NCI-H2196 treated with DMSO at 0.1 percent for 48 hours (cell line): ENCODE measurements at regions not wholly inside any gene's neighbourhood (a gene's known extent, or its start where the extent isn't known, plus 50 kb on each side); places are given as distances from the start of the nearest gene placed in this dataset.

Source experiments
- DNase-seq: peaks from one replicate; lab custom pipeline; 2025; ENCODE audit not compliant: unreplicated experiment; lab: John Stamatoyannopoulos, UW

DNA sequence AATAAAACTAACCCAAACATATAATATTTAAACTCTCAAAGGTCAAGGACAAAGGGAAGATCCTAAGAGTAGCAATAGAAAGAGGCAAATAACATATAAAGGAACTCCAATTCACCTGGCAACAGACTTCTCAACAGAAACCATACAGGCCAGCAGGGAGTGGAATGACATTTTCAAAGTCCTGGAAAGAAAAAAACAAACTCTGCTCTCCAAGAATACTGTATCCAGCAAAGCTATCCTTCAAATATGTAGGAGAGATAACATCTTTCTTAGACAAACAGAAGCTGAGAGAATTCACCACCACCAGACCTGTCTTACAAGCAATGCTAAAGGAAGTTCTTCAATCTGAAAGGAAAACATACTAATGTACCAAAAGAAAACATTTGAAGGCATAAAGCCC, 51.5 kb upstream of the TMEM158 start:
- no peak for DNase-seq

- no peak for DNase-seq
These were observed 54.1 kb upstream of the TMEM158 start for GRCh38 chr3:45280232-45280631.

DNA sequence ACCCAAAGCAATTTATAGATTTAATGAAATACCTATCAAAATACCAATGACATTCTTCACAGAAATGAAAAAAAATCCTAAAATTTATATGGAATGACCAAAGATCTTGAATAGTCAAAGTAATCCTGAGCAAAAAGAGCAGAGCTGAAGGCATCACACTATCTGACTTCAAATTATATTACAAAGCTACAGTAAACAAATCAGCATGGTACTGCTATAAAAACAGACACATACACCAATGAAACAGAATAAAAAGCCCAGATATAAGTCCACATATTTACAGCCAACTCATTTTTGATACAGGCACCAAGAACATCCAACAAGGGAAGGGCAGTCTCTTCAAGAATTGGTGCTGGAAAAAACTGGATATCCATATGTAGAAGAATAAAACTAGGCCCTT, 54.9 kb upstream of the TMEM158 start:
- DNase-seq: no peak

- no peak for DNase-seq
These were observed 57.4 kb upstream of the TMEM158 start for GRCh38 chr3:45283471-45283870.

DNA sequence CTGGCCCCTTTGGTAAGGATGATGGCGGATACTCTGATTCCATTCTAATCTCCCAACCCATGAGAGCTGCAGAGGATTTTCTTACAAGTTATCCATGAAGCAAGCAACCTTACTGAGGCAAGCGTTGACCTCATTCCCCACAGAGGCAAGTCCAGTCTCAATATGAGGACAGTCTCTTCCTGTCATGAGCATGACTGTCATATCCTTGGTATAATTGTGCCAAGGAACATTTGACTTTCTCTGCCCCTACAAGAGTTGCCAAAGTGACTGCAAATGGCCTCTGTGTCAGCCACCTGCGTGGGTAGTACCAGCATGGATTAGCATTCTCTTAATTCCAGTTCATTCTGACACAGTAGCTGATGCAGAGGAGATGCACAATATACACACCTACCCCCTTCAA, 71.2 kb upstream of the TMEM158 start:
- DNase-seq: no peak

- no peak for DNase-seq
These were observed 76.4 kb upstream of the TMEM158 start for GRCh38 chr3:45302470-45302869.

DNA sequence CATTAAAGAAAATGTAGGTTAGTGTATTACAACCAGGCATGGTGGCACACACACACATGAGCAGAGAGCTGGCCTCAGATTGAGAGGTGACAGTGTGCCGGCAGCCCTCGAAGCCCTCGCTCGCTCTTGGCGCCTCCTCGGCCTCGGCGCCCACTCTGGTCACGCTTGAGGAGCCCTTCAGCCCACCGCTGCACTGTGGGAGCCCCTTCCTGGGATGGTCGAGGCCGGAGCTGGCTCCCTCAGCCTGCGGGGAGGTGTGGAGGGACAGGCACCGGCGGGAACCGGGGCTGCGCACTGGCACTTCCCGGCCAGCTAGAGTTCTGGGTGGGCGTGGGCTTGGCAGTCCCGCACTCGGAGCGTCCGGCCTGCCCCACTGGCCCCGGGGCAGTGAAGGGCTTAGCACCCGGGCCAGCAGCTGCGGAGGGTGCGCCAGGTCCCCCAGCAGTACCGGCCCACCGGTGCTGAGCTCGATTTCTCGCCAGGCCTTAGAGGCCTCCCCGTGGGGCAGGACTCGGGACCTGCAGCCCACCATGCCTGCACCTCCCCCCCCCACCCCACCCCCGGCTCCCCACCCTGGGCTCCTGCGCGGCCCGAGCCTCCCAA, 80.4 kb upstream of the TMEM158 start:
- no peak for DNase-seq

- peak; percentile 57 for DNase-seq
These were observed 78.5 kb upstream of the LARS2 start for GRCh38 chr3:45309876-45310275.

GRCh38 chr3:45311327-45311726, 77.0 kb upstream of the LARS2 start:
- DNase-seq: no peak

DNA sequence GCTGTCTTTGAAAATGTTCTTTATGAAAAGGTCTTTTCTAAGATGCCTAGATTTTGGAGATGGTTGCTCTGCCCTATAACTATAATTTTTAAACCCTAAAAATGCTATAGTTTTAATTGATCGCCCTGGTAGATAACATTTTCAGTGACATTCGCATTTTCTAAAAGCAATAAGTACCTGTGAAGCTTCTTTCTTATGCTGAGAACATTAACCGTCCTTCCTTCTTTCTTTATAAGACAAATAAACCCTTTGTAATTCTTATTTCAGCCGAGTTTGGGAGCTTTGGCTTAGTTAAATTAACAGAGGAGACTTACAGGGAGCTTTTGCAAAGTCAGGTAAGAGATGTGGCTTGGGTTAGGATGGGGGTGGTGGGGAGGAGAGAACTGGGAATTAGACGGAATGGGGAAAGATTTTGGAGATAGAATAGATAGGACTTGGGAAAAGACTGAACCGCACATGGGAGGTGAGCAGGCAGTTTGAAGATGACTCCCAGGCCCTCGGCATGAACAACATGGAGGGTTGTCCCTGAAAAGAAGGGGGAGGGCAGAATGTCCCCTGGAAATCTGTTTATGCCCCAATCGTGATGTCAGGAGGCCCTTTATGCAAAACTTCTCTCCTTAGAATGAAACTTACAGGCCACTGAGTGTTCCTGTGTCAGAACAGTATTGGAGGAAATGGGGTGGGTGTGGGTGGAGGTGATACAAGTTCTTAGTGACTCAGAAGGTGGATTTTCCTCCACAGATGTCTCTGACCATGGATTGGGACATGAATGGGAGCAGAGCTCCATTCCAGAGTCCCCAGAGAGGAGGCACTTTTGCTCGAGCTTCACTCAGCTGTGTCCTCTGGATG, 76.2 kb upstream of the LARS2 start:
- DNase-seq: no peak

GRCh38 chr3:45312836-45313493, 75.4 kb upstream of the LARS2 start:
- DNase-seq: no peak

DNA sequence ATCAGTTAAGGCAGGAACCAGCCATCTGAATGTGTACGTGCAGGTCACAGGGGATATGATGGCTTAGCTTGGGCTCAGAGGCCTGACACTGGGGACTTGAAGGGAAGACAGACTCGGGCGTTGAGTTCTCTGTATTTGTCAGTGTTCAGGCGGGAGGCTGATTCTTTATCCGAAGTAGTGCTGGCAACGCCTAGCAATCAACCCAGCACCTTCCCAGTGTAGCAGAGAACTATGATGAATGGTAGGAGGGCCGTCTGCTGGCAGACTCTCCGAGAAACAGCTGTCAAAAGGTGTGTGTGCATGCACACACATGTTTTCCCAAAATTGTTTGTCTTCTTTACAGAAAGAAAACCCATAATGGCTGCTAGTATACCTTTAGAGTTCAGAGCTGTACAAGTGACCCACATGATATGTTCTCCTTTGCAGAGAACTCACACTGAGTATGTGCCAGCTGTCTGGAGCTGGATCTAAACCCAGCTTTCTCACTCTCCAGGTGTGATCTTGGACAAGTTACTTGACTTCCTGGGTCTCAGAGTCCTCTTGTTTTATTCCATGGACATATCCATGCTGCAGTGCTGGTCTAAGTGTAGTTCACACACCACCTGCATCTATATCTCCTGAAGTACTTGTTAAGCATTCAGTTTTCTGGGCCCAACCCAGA, 74.5 kb upstream of the LARS2 start:
- DNase-seq: no peak

GRCh38 chr3:45317710-45318109, 70.7 kb upstream of the LARS2 start:
- DNase-seq: no peak

GRCh38 chr3:45318689-45319088, 69.7 kb upstream of the LARS2 start:
- no peak for DNase-seq

GRCh38 chr3:45319231-45319995, 69.0 kb upstream of the LARS2 start:
- DNase-seq: no peak

GRCh38 chr3:45319996-45320305, 68.4 kb upstream of the LARS2 start:
- DNase-seq: no peak

DNA sequence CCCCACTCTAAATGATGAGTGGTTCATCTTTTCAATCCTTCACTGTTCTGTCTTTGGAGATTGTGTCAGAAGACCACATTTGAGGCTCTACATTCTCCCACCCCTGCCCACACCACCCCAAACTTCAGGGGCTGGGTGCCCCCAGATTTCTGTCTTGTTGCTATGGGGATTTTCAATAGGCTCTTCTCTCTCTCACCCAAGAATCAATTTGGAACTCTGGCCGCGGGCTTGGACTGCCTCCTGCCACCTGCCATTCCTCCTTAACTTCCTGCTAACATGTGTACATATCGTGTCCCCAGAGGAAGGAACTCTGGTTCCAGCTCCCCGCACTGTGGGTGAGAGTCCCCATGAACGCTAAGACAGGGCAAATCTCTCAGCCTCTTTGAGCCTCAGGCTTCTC, 67.4 kb upstream of the LARS2 start:
- DNase-seq: no peak

DNA sequence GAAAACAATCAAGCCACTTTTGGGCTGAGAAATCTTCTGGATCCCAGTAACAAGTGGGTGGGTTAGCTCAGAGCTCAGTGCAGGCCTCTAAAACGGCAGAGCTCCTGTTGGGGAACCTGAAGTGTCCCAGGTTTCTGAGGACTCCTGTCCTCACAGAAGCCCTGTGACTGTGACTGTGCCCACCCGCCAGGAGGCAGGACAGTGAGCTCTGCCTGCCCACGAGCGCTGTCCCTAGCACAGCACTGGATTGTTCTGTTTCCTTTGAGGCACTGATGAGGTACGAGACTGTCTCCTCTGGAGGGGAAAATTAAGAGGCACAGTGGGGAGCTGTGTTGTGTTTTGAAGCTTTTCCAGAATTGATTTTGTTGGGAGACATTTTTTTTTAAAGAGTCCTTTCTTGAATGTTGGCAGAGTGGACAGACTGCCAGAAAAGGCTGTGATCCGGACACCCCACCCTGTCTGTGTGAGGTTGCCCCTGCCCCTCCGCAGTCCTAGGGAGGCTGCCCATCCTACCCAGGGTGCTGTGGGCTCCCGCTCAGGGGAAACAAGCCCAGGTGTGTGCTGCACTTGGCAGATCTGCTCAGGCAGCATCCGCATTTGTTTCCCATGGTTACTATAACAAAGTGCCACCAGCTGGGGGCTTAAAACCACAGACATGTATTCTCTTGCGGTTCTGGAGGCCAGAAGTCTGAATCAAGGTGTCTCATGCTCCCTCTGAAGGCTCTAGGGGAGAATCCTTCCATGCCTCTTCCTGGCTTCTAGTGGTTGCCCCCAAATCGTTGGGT, 66.6 kb upstream of the LARS2 start:
- no peak for DNase-seq

- no peak for DNase-seq
These were observed 65.8 kb upstream of the LARS2 start for GRCh38 chr3:45322616-45323015.

- DNase-seq: no peak
These were observed 62.7 kb upstream of the LARS2 start for GRCh38 chr3:45325676-45326075.
